HG03575 (cell line): ENCODE measurements at regions not wholly inside any gene's neighbourhood (a gene's known extent, or its start where the extent isn't known, plus 50 kb on each side); places are given as distances from the start of the nearest gene placed in this dataset.
"Not testable (repeated sequence)": the region's sequence is repeated elsewhere in the genome, so short reads cannot be mapped to it uniquely, and the experiment has no call there.

ENCODE experiments used
- ATAC-seq: cut with Tn5 transposase; IDR thresholded peaks from one replicate; pipeline ENCODE4 v1.9.1; 2021; ENCODE audit not compliant: unreplicated experiment, insufficient number of reproducible peaks, low FRiP score; ENCODE audit errors: extremely low read depth

DNA sequence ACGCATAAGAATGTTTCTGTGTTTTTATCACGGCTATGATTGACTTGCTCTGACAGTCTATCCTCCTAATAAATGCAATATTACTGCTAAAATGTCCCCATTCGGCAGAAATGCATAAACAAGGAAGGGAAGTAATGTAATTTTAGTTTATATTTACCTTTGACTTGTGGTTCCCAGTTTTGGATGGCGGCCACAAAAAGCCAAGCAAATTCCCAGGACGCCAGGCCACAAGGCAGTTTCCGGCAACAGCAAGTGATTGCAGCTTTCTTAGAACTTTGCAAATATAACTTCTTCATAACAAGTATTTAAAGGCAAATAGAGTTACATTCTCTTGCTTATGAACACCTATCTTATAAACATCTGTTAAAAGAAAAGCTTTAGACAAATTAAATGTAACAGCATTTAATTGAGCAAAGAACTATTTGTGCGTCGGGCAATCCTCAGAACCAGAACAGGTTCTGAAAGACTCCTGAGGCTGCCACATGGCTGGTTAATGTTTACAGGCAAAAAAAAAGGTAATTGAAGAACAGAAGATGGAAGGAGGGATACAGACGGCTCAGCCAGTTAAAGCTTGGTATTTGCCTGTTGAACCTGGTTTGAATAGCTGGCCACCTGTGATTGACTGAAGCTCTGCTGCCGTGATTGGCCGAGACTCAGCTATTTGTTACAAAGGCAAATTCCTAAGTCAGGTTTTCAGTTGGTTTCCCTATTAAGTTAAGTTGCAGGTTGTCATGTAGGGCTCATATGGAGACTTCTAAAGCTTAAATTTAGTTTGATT lies 80.8 kb downstream of the C21orf91 start:
- ATAC-seq: no peak

DNA sequence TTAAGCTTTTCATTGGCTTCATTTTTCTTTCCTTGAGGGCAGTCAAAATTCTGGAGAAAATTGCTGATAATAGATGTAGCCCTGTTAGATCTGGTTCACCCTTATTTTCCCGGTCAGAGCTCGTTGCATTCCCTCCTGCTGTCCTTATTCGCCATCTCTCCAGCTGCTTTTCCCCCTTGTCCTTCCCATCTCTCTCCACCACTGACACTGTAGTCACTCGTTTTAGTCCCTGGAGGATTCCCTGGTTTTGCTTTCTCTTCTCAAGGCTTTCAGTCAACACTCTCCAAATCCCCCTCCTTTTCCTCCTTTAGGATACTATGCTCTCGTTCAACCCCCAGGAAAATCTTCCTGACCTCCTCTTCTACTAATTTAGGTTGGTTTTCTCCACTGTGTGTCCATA lies 83.1 kb downstream of the C21orf91 start:
- no peak for ATAC-seq

DNA sequence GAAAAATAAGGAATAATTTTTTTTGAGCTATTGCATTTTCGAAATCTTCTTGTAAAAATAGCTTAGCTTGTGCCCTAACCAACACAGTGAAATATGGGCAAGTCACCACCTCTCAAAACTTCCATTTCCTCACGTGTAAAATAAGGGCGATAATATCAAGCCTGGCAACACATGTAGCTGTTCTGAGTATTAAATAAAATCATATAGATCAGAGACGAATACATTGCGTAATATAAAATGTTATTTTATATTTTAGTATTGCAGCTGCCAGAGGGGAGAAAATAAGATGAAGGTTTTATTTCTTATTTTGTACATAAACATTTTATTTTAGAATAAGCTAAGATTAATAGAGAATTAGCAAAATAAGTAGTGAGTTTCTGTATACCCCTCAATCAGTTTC lies 85.9 kb downstream of the C21orf91 start:
- ATAC-seq: no peak

DNA sequence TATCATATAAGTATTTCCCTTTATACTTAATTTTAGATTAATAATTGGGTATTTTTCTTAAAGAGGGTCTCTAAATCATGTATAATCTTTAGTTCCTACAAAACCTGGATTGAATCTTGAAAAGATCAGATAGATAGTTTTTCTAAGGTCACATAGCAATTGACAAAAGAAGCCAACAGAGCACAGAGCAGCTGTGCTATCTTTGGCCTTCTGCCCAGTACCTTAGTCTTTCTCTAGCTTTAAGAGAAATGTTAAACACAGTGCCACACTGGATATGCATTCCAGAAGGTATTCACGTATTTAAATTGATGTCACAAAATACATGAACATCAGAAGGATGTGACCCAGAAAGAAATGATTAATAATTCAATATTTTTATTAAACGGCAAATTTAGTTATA lies 86.8 kb downstream of the C21orf91 start:
- ATAC-seq: no peak

DNA sequence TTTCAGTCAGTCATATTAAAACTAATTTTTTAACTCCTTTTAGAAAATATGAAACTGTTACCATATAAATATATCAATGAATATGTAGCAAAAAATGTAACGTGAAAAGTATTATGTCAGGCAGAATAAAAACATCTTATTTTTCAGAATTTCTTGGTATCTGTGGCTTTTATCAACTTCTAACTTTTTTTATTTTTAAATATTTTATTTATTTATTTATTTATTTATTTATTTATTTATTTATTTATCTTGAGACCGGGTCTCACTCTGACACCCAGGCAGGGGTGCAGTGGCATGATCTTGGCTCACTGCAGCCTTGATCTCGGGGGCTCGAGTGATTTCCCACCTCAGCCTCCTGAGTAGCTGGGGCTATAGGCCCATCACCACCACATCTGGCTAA lies 87.6 kb downstream of the C21orf91 start:
- no peak for ATAC-seq

DNA sequence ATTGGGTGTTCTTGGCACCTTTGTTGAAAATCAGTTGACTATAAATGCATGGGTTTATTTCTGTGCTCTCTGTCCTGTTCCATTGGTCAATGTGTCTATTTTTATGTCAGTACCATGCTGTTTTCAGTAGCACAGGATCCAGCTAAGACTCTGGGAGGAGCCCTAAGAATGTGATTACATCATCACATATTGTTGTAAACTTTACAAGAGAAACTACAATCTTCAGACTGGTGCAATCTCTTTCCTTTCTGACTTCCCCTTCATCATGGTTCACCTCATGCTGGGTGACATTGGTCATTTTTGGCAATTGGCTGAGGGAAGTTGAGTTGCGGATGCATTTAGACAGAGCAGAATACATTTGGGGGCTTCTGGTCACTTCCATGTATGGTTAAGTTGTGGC lies 88.4 kb downstream of the C21orf91 start:
- ATAC-seq: no peak

DNA sequence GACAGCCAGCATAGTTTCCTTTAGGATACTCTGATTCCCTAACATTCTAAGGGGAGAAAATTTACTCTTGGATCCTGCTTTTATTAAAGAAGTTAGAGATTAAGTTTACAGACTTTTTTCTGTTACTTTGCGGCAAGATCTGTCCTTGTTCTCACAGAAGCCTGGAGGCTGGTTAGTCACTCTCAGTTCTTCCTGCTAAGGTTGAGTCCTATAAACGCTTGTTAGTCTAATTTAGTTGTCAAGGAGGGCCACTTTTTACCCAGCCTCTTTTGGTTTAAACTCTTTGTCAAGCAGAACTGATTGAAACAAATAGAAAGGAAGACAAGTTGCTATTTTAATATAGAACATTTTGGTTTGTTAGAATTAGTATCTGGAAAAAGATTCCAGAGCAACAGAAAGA lies 89.7 kb downstream of the C21orf91 start:
- no peak for ATAC-seq

DNA sequence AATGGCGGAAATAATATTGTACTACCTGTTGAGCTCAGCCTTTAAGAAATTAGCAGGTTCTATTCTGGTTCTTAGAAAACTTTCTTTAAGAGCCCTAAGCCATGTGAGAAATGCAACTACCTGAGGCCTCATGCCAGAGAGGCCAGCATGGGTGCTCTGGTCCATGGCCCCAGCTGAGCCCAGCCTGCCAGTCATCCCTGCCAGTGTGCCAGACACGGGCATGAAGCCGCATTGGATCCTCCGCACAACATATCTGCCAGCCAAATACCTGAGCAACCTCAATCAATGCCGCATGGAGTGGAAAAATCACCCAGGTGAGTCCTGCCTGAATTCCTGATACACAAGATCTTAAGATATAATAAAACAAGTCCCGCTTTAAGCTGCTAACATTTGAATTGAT lies 91.8 kb downstream of the C21orf91 start:
- ATAC-seq: no peak

DNA sequence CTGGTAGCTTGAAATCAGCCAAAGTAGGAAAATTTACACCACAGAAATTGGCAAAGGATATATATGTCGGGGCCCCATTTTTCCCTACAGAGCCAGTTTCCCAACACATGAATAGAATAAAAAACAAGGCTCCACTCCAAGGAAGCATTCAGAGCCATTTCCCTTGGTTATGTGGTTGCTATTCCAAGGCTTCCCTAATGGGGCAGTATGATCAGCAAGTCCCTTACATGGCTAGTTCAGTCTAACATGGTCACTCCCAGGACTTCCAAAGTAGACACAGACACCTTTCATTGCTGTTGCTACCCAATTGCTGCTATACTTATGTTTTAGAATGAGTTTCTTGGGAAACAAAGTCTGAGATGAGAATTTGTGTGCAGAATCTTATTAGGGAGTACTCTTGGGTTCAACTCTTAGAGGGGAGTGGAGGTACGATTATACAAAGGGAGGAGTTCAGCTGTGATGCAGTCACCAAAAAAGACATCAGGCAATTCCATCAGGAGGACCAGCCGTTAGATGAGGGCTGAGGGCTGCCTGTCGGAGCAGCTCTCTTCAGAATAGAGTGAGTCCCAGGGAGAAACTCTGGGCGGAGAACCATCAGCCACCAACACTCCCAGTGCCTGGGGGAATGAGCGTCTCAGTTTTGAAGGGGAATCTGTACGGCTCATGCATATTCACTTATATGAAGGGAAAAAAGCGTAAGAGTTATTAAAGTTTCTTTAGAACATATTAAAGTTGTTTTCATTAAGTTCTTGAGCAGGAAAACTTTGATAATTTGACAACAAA lies 92.9 kb downstream of the C21orf91 start:
- ATAC-seq: no peak

DNA sequence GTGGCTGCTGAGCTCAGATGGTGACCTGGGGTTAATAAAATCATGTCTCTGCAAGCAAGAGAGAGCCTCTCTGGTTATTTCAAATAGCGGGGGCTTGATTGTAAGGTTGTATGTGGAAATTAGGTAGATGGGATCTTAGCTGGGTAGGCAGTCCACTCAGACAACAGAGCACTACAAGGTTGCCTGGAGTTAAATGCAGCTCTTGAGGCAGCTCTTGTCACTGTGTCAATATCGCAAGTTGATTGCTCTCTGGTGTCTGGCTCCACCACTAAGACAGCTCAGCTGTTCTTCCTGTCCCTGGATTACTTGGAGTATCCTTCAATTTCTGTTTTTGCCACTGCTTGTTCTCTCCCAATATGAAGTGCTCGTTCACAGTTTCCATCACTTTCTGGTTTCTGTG lies 93.8 kb downstream of the C21orf91 start:
- no peak for ATAC-seq

DNA sequence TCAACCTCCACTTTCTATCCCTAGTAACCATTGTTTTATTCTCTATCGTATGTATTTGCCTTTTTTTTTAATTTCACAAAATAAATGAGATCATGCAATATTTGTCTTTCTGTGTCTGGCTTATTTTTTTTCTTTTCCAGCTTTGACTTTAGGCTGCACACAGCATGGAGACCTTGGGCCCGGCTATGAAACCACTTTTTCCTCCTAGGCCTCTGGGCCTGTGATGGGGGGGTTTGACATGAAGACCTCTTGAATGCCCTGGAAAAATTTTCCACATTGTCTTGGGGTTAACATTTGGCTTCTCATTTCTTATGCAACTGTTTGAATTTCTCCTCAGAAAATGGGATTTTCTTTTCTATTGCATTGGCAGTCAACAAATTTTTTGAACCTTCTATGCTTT lies 100.2 kb upstream of the BTG3 start:
- ATAC-seq: no peak

DNA sequence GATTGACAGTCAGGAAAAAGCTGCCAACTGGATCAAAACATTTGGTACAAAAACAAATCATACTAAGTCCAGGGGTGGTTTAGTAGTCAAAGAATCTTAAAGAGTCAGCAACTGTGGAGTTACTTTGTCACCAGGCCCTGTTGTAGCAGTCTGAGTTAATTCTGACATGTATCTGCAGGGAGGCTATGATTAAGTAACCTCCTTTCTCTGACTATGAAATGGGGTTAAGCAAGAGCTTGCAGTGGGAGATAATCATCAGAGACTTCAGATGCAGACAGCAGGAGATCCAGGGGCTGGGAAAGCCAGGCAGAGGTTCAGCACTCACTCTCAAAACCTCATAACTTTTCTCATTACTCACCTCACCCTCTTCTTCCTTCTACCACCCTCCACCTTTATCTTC lies 99.2 kb upstream of the BTG3 start:
- ATAC-seq: no peak

DNA sequence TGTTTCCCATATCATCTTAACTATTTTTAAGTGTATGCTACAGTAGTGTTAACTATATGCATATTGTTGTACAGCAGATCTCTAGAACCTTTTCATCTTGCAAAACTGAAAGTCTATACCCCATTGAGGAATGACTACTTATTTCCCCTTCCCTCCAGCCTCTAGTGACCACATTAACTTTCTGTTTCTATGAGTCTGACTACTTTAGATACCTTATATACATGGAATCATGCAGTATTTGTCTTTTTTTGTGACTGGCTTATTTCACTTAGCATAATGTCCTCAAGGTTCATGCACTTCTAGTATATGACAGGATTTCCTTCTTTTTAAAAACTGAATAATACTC lies 96.5 kb upstream of the BTG3 start:
- peak; percentile 100 for ATAC-seq

DNA sequence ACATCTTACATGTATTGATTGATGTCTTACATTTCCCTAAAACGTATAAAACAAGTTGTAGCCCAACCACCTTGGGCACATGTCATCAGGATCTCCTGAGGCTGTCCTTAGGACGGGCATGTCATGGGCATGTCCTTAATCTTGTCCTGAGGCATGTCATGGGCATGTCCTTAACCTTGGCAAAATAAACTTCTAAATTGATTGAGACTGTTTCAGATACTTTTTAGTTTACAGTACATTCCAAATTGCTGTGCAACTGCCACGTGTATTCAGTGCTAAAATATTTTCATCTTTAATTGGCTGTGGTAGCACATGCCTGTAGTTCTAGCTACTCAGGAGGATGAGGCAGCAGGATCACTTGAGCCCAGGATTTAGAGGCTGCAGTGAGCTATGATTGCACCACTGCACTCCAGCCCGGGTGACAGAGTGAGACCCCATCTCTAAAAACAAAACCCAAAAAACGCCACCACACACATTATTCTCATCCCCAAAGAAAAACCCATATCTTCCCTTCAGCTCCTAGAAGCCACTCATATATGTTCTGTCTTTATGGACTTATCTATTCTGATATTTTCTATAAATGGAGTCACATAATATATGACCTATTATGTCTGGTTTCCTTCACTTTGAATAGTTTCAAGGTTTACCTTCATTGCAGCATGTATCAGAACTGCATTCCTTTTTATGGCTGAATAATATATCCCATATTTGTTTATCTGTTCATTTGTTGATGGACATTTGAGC lies 96.0 kb upstream of the BTG3 start:
- peak; percentile 13 for ATAC-seq

DNA sequence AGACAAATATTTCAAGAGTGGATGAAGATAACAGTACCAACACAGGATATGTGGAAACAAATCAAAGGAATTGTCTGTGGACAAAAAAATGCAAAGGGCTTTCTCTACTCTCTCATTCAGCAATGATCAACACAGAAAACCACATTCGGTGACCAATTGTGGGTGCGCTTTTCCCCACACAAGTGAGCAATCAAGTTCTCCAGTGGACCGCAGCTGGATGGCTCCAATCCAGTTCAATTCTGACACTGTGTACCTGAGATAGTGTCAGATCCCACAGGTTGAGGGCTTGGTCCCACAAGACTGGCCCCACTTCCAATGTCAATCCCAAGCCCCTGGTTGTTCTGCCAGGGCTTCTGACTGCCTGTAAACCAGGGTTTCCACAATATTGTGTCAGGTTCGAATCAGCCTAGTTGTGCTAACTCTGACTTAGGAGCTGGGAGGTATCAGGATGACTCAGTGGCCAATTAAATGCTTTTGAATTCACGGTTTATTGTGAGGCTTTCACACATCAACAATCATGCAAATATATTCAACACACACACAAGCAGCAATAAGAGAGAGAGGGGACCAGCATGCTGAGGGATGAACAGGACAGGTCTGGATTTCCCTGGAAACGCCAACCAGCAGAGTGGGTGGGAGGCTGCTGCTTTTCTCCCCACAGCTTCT lies 87.0 kb upstream of the BTG3 start:
- ATAC-seq: peak; percentile 64

DNA sequence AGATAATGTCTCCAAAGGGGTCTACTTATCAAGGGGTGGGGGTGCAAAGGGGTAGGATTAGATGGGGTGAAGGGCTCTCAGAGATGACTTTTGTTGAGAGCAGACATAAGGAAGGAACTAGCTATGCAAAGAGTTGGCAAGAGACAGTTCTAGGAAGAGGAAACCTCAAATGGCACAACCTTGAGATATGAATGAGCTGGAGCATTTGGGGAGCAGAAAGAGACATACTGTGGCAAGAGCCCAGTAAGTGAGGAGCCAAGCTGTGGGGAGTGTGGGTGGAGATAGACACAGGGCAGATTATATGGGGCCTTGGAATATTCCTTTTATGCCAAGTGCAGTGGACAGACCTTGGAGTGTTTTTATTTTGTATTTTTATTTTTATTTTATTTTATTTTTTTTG lies 84.8 kb upstream of the BTG3 start:
- ATAC-seq: no peak

DNA sequence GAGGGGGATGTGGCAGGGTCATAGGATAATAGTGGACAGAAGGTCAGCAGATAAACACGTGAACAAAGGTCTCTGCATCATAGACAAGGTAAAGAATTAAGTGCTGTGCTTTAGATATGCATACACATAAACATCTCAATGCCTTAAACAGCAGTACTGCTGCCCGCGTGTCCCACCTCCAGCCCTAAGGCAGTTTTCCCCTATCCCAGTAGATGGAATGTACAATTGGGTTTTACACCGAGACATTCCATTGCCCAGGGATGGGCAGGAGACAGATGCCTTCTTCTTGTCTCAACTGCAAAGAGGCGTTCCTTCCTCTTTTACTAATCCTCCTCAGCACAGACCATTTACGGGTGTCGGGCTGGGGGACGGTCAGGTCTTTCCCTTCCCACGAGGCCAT lies 81.7 kb upstream of the BTG3 start:
- ATAC-seq: not testable (repeated sequence)

DNA sequence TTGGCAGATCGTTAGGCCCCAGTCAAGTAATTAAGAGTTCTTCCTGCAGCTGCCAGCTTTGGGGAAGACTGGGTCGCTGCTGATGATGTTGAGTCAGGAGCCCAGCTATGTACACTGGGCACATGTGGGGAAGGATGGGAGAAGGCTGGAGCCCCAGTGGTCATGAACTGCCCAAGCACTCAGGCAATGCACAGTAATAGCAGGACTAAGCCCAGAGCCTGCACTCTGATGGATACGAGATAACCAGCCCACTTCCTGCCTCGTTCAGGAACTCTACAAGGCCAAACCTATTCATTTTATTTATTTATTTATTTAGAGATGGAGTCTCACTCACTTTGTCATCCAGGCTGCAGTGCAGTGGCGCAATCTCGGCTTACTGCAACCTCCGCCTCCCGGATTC lies 81.1 kb upstream of the BTG3 start:
- ATAC-seq: no peak

DNA sequence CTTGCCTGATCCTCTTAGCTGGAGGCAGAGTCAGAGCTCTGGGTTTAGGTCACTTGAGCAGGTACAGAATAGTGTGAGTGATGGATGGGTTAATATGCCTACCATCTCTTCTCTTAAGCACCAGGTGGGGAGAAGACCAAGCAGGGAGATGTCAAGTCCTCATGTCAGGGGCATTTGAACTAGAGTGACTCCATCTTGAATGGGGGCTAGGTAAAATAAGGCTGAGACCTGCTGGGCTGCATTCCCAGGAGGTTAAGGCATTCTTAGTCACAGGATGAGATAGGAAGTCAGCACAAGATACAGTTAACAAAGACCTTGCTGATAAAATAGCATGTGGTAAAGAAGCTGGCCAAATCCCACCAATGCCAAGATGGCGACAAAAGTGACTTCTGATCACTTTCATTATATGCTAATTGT lies 77.4 kb upstream of the BTG3 start:
- no peak for ATAC-seq
